B cell (primary cell): ENCODE measurements at regions not wholly inside any gene's neighbourhood (a gene's known extent, or its start where the extent isn't known, plus 50 kb on each side); places are given as distances from the start of the nearest gene placed in this dataset.

Experiments used
- ATAC-seq: fragments of 200-7000 bp; cut with Tn5 transposase; one replicate; pipeline ENCODE4 v1.10.0; 2021; ENCODE audit warnings: low read depth, mild to moderate bottlenecking, moderate number of reproducible peaks, moderate library complexity
- CTCF ChIA-PET: fragments of 350-600 bp; sonication (Branson Sonifier 250); formaldehyde crosslinking; loops from one replicate; lab custom pipeline; 2021; ENCODE audit warnings: antibody characterized with exemption, inconsistent platforms; lab: Charles Lee
- POLR2A ChIA-PET: fragments of 350-600 bp; sonication (Branson Sonifier 250); formaldehyde crosslinking; loops from one replicate; lab custom pipeline; 2021; ENCODE audit warnings: antibody characterized with exemption; lab: Charles Lee
- DNase-seq: peaks from one replicate; pipeline ENCODE4 v3.0.0; 2013
- H2AFZ ChIP-seq: 2 replicates; pipeline ENCODE4 v1.6.1; 2012; ENCODE audit warnings: mild to moderate bottlenecking, low read depth, low read length; ENCODE audit not compliant: insufficient read depth, poor library complexity, severe bottlenecking
- H3K27ac ChIP-seq, 2 donors: 1 replicate in 1 of 2; 2 replicates in 1 of 2; pipeline ENCODE4 v1.5.1; 2012 to 2013; ENCODE audit warnings: low read length in 2 of 2, mild to moderate bottlenecking in 2 of 2, moderate library complexity in 1 of 2
- H3K27me3 ChIP-seq, 4 experiments: fragments of 200-600 bp in 1 of 4; sonication (generic) in 1 of 4; replicated peaks in 1 of 4; 1 replicate in 2 of 4; 2 replicates in 2 of 4; pipeline versions ENCODE4 v1.6.1 to v1.7.0; 2013 to 2016; ENCODE audit warnings: low read length in 3 of 4, mild to moderate bottlenecking in 2 of 4, mixed read lengths in 1 of 4, moderate library complexity in 1 of 4; ENCODE audit not compliant: insufficient read depth in 4 of 4, control insufficient read depth in 3 of 4; ENCODE audit errors: control extremely low read depth in 1 of 4
- H3K36me3 ChIP-seq, 2 experiments: replicated peaks in 1 of 2; 1 replicate in 1 of 2; 2 replicates in 1 of 2; pipeline versions ENCODE4 v1.6.1 to v1.7.1; 2013; ENCODE audit warnings: low read length in 1 of 2; ENCODE audit not compliant: insufficient read depth in 2 of 2, control insufficient read depth in 1 of 2; ENCODE audit errors: control extremely low read depth in 1 of 2, extremely low read depth in 1 of 2
- H3K4me1 ChIP-seq, 2 donors: fragments of 200-600 bp in 1 of 2; sonication (generic) in 1 of 2; 1 replicate in 1 of 2; 2 replicates in 1 of 2; pipeline versions ENCODE4 v1.5.1 to v1.6.1; 2013 to 2017; ENCODE audit warnings: low read length in 2 of 2; ENCODE audit not compliant: control insufficient read depth in 2 of 2, insufficient read depth in 2 of 2
- H3K4me2 ChIP-seq: replicated peaks from 2 replicates; pipeline ENCODE3; 2012; ENCODE audit warnings: mild to moderate bottlenecking, low read depth, low read length; ENCODE audit not compliant: poor library complexity, severe bottlenecking
- H3K4me3 ChIP-seq, 5 experiments: fragments of 200-600 bp in 1 of 5; sonication (generic) in 1 of 5; 1 replicate in 3 of 5; 2 replicates in 2 of 5; pipeline versions ENCODE4 v1.5.1 to v1.7.0; 2011 to 2016; ENCODE audit warnings: low read length in 4 of 5, mild to moderate bottlenecking in 4 of 5, low read depth in 2 of 5, control low read depth in 1 of 5, moderate library complexity in 1 of 5; ENCODE audit not compliant: insufficient read depth in 1 of 5; ENCODE audit errors: control extremely low read depth in 1 of 5, extremely low read depth in 1 of 5
- H3K79me2 ChIP-seq: fragments of 200-600 bp; sonication (generic); one replicate; pipeline ENCODE4 v1.6.0; 2016; ENCODE audit warnings: low read length; ENCODE audit not compliant: control insufficient read depth, insufficient read depth
- H3K9ac ChIP-seq: fragments of 200-600 bp; sonication (generic); 2 replicates; pipeline ENCODE4 v1.6.1; 2017; ENCODE audit warnings: mild to moderate bottlenecking, low read length, moderate library complexity
- H3K9me3 ChIP-seq, 3 donors: one replicate each; pipeline versions ENCODE4 v1.6.1 to v1.7.1; 2013; ENCODE audit warnings: low read length in 2 of 3; ENCODE audit not compliant: control insufficient read depth in 2 of 3, insufficient read depth in 1 of 3; ENCODE audit errors: control extremely low read depth in 1 of 3
- H4K20me1 ChIP-seq: 2 replicates; pipeline ENCODE4 v1.6.0; 2012; ENCODE audit warnings: mild to moderate bottlenecking, low read length; ENCODE audit not compliant: insufficient read depth, control insufficient read depth, poor library complexity, severe bottlenecking
- H3K27ac Mint-ChIP-seq: one replicate; pipeline ENCODE4 v1.8.0; 2021; ENCODE audit warnings: mixed read lengths
- H3K27me3 Mint-ChIP-seq: one replicate; pipeline ENCODE4 v1.8.0; 2021; ENCODE audit warnings: mixed read lengths
- H3K4me1 Mint-ChIP-seq: one replicate; pipeline ENCODE4 v1.8.0; 2021; ENCODE audit warnings: mixed read lengths
- H3K4me3 Mint-ChIP-seq: one replicate; pipeline ENCODE4 v1.8.0; 2021; ENCODE audit warnings: mixed read lengths
- H3K9me3 Mint-ChIP-seq: one replicate; pipeline ENCODE4 v1.8.0; 2022; ENCODE audit warnings: mixed read lengths; ENCODE audit not compliant: insufficient read depth
- CTCF ChIP-seq: fragments of 200-600 bp; IDR thresholded peaks from one replicate; pipeline ENCODE4 v1.8.0; 2022; ENCODE audit warnings: antibody characterized with exemption, mild to moderate bottlenecking
- EZH2 ChIP-seq: IDR thresholded peaks from 2 replicates; pipeline ENCODE4 v1.6.1; 2012; ENCODE audit warnings: borderline replicate concordance, low read depth, mild to moderate bottlenecking, moderate library complexity, low read length; ENCODE audit not compliant: insufficient read depth, poor library complexity, severe bottlenecking
- WGBS: methylation state at CpG from one replicate; pipeline ENCODE4 v1.1.5; 2013; ENCODE audit warnings: missing lambda C conversion rate; ENCODE audit not compliant: insufficient coverage; 5-methylcytosine and 5-hydroxymethylcytosine counted together
- intact Hi-C: fragments of 100-400 bp; cut with micrococcal nuclease; formaldehyde crosslinking; loops from one replicate; pipeline ENCODE4 v1.10.0; 2022

- TF ChIP-seq CTCF (no peak), EZH2 (no peak)
- POLR2A ChIA-PET = no interaction called here
- 65% methylated on average over 1 of the region's 1 CpG for WGBS
Observed at GRCh38 chr4:65777270-65777669, 107.0 kb upstream of the EPHA5 start.

GRCh38 chr4:65773636-65774035 lies 103.3 kb upstream of the EPHA5 start:
- 93% methylated on average over 5 of the region's 6 CpGs for WGBS
- Histone ChIP-seq H3K9me3 (peaks cover 0 to 31% (median 0%) of the 10 kb centered on the region in 3 donors), H3K4me1 (no peaks in the 10 kb centered on the region), H3K27ac (no peak overlapping the region), H3K79me2 (no peaks in the 10 kb centered on the region), H2AFZ (no peak overlapping the region), H3K27me3 (no peaks in the 10 kb centered on the region), H3K4me3 (no peak overlapping the region), H3K9ac (no peak overlapping the region), H3K4me2 (no peak overlapping the region), H4K20me1 (no peaks in the 10 kb centered on the region), H3K36me3 (no peaks in the 10 kb centered on the region)
- Mint-ChIP-seq H3K27me3 (no peaks in the 10 kb centered on the region), H3K27ac (no peak overlapping the region), H3K9me3 (peaks cover 5% of the 10 kb centered on the region), H3K4me3 (no peak overlapping the region), H3K4me1 (no peaks in the 10 kb centered on the region)
- POLR2A ChIA-PET = no interaction called here
- no peak for TF ChIP-seq EZH2
- TF ChIP-seq CTCF = no peak
- intact Hi-C loops = no loop called here
- ATAC-seq (no peak), DNase-seq (no peak)
- CTCF ChIA-PET = no interaction called here

More at GRCh38 chr4:65777270-65777669, 107.0 kb upstream of the EPHA5 start:
- Histone ChIP-seq H3K27ac (no peak overlapping the region), H3K9me3 (peaks cover 0 to 23% (median 0%) of the 10 kb centered on the region in 3 donors), H3K4me2 (no peak overlapping the region), H3K4me1 (no peaks in the 10 kb centered on the region), H3K27me3 (no peaks in the 10 kb centered on the region), H3K79me2 (no peaks in the 10 kb centered on the region), H2AFZ (no peak overlapping the region), H4K20me1 (no peaks in the 10 kb centered on the region), H3K4me3 (no peak overlapping the region), H3K36me3 (no peaks in the 10 kb centered on the region), H3K9ac (no peak overlapping the region)
- no peak overlapping the region for H3K27ac Mint-ChIP-seq
- no peak overlapping the region for H3K4me3 Mint-ChIP-seq
- ATAC-seq = no peak
- H3K4me1 Mint-ChIP-seq = no peaks in the 10 kb centered on the region
- DNase-seq = no peak
- intact Hi-C loops = no loop called here
- CTCF ChIA-PET = no interaction called here
- no peaks in the 10 kb centered on the region for H3K27me3 Mint-ChIP-seq
- peaks cover 5% of the 10 kb centered on the region for H3K9me3 Mint-ChIP-seq
